Anterior cingulate cortex (tissue), 58 donors: ENCODE measurements at regions not wholly inside any gene's neighbourhood (a gene's known extent, or its start where the extent isn't known, plus 50 kb on each side); places are given as distances from the start of the nearest gene placed in this dataset.

Experiments used
- DNase-seq, 58 donors: peaks; one replicate each; lab custom pipeline; 2025; lab: John Stamatoyannopoulos, UW

DNA sequence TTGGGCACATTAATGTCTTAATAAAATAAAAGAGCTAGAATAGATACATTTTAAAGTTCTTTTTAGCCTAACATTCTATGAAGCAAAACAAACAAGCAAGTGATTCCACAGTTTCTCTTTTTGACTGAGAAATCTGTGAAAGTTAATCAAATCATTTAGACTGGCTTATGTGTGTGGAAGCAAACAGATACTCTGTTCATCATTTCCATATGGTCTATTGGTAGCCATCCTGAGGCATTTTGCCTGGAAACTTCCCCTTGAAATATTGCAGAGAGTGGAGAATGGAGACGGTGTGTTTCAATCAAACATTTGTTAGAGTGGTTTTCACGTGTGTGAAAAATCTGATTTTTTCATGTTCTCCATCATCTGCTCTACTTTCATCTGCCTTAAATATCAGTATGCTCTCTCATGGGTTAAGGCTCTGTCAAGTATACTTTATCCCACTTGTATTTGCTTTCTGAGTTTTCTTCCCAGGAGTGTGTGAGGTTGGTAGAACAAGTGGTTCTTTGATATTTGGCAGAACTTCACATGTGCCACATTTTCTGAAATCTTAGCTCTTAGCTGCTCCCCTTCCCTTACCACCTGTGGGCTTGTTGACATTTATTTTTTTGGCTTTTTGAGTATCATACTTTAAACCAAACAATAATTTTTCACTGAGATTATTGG is 139.1 kb upstream of the PTGFR start:
- DNase-seq = no peak

- no peak for DNase-seq
Measured at GRCh38 chr1:78355656-78356055, 135.1 kb upstream of the PTGFR start.

DNA sequence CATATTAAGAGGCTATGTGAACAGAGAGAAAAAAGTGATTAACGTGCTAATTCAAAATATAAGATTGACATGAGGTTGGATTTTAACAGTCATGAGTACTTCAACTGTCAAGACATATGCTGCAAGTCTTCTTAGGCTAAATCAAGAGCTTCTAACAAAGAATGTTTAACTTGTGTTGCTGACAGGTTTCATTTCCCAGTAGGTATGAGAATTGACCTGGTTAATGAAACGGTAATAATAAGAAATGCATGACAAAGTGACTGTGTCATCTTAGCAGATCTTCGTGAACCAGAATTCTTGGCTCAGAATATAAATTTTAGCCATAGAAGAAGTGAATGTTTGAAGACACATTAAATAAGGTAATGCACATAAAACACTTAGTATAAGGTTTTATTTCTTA is 132.6 kb upstream of the PTGFR start:
- DNase-seq = no peak

GRCh38 chr1:78359666-78360065 is 131.1 kb upstream of the PTGFR start:
- DNase-seq = no peak

DNA sequence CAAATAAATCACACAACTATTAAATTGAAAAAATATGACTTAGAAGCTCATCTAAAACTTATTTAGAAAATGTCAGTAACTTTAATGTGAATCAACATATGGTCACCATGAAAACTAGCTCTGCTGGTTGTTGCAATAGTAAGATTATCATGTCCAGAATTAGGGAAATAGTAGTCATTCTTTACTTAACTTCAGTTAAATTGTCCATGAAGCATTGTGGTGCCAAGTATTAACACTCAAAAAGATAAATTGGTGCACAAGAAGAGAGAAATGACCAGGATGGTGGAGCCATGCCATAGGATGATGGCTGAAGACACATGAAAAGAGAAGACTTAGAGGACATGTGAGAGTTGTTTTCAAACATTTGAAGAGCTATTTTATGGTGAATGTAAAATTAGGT is 130.2 kb upstream of the PTGFR start:
- no peak for DNase-seq

GRCh38 chr1:78367700-78368099 is 123.1 kb upstream of the PTGFR start:
- DNase-seq = no peak

DNA sequence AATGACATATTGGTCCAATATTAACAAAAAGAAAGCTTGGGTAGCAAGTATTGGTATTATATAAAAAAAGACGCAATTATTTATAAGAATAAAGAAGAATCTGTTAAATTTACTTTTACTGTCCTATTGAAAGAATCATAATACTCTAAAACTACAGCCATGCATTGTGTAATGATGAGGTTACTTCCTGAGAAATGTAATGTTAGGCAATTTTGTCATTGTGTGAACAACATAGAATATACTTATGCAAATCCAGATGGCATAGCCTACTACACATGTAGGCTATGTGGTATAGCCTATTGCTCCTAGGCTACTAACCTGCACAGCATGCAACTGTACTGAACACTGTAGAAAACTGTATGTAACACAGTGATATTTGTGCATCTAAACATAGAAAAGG is 121.2 kb upstream of the PTGFR start:
- DNase-seq = no peak

DNA sequence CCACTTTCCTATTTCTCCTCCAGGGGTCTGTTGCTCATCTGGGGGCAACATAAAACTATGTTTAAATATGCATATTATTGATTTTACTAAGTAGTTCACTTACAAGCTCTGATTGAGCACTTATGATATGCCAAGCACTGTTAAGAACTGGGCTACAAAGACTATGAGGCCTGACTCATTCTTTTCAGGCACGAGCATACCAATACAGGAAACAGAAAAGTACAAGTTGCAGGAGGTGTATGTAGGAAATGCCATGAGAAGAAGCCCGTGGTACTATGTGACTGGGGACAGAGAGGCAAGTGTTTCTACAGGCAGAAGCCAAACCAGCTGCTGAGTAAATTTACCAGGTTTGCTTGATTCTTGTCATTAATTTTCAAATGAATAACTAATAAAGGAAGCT is 120.4 kb upstream of the PTGFR start:
- DNase-seq = no peak

- no peak for DNase-seq
Measured at GRCh38 chr1:78370779-78371482, 119.8 kb upstream of the PTGFR start.

DNA sequence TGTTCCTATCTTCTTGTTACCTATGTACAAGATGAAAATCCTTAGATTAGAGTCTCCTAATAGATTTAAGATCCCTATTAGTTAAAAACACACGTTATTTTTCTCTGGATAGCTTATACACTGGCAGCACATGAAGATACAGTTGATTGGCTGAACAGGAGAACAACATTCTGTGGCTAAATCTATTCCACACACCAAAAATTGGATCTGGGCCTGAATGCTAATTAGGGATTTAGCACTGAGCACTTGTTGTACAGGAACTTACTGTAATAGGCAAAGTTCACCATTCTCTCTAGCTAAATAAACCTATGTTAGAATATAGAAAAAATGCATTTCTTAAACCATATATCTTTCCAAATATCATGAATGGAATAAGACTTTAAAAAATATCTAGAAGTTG is 117.1 kb upstream of the PTGFR start:
- no peak for DNase-seq

- no peak for DNase-seq
Measured at GRCh38 chr1:78375996-78376395, 114.8 kb upstream of the PTGFR start.

DNA sequence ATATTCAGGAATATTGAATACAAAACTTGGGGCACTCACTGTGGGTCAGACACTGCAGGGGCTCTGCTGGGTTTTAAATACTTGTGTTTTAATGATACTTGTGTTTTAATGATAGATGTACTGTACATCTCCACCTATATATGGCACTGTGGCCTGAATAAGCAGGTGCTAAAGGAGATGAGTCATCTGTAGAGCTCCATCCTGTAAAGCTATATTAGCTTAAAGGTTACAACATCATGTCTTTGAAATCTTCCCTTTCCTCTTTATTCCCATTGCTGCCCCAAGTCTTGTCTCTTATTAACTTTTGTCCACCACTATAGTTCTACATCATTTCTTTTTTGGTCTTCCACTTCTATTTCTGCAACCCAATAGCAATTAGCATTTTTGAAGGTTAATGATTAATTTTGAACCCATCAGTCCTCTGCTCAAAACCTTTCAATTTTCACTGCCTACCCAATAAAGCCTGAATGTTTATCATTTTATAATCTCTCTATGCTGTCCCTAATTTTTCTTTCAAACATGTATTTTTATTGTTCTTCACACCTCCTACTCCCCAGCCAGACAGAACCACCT is 113.3 kb upstream of the PTGFR start:
- no peak for DNase-seq

DNA sequence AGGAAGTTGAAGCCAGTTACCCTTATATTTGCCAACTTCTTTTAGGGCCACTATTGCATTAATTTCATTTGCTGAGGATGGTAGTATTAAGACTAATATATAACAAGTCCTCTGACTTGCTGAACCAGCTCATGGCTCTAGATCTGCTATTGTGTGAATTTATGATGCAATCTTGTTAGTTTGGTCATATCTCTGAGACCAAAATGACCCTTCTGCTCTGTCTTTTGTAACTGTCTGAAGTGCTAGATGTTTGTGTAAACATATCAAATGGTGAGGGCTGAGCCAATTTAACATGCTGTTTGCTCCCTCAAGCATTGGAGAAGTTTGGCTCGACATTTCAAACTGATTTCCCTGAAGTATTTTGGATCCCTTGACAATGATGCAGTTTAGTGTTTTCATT is 106.9 kb upstream of the PTGFR start:
- DNase-seq = no peak

DNA sequence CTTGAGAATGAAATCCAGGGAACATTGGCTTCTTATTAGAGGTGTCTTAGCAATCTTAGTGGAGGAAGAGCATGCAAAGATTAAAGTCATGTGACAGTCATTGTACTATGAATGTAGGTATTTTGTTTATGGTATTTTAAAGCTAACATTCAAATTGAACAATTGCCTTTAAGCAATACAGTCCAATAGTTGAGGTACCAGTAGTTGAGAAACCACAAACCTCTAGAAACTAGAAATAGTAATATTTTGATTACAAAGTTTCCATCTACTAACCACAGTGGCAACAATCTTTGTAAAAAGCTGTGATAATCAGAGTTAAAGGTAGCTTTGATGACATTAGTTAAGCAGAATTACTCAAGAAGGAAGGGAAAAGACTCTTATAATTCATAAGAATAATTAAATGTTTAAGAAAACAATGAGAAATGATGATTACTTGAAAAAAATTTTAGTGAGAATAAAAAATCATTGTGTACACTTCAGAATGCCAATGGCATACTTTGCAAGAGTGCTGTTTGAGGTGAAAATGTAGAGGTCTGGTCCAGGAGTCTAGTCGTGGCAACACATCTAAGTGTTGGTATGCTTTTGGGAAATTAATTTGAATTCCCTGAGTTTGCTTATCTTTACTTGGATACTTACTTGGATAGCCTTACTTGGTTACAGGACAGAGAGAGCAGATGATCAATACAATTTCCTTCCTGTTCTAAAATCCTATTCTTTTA is 104.9 kb upstream of the PTGFR start:
- DNase-seq = no peak

GRCh38 chr1:78387201-78387600 is 103.6 kb upstream of the PTGFR start:
- no peak for DNase-seq

DNA sequence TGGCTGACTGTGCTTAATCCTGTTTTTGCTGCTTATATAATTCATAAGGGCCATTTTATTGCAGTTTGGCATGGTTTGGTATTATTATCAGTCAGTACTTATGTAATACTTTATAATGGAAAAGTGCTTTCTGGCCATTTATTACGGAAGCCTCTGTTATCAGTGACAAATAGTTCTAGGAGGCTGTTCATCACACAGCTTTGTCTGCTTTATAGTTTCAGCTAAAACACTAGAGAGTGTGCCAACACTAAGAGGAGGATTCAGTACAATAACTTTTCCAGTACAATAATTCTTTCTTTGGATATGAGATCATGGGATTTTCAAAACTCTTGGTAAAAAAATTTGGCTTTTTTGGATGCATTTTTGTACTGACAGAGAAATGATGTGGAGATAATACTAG is 102.9 kb upstream of the PTGFR start:
- DNase-seq = no peak

- DNase-seq = no peak
Measured at GRCh38 chr1:78388275-78388674, 102.5 kb upstream of the PTGFR start.

DNA sequence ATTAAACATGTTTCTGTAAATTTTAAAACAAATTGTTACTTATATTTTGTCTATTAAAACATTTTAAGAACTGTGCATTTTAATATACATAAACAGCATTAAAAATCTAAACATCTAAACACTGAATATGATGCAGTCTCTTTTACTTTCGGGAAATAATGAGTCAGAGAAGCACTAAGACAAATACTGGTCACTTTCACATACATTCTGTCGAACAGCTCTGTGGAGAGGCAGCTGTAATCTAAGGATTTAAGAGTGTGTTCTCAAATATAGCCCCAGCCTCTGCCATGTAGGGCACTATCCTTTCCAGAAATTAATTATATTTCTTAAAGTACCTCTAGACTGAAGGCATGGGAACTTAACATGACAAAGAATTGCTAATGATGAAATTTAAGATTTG is 89.6 kb upstream of the PTGFR start:
- DNase-seq = no peak

GRCh38 chr1:78408192-78408591 is 82.6 kb upstream of the PTGFR start:
- no peak for DNase-seq

DNA sequence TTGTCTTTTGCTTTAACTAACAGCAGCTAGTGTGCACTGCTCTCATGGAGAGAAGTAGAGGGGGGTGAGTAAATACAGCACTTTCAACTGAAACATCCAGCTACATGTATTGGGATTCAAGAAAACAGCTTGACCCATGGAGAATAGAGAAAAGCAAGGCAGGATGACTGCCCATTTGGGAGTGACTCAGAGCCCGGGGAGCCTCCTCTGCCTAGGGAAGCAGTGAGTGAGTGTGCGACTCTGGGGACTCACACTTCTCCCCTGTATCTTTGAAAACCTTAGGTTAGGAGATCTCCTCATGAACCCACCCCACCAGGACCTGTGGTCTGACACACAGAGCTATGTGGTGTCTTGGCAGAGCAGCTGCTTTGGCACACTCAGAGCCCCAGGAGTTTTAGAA is 82.0 kb upstream of the PTGFR start:
- DNase-seq = no peak

GRCh38 chr1:78410643-78411042 is 80.1 kb upstream of the PTGFR start:
- no peak for DNase-seq

DNA sequence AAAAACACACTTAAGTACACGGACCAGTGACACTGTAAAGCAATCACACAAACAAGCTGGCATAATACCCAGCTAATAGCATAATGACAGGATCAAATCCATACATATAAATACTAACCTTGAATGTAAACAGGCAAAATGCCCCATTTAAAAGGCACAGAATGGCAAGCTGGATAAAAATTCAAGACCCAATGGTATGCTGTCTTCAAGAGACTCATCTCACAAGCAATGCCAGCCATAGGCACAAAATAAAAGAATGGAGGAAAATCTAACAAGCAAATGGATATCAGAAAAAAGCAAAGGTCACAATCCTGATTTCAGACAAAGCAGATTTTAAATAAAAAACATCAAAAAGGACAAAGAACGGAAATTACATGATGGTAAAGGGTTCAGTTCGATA is 79.1 kb upstream of the PTGFR start:
- no peak for DNase-seq
